ENCODE measurements at regions not wholly inside any gene's neighbourhood (a gene's known extent, or its start where the extent isn't known, plus 50 kb on each side); places are given as distances from the start of the nearest gene placed in this dataset.
A peak's percentile ranks its signal among the peaks of the same experiment; 100 is the strongest.

GRCh38 chr2:11019614-11020013 lies 107.9 kb downstream of the KCNF1 start:
- no peak for DNase-seq
- no peaks in the 10 kb centered on the region for H3K36me3 Mint-ChIP-seq (ENCODE audit: low read depth)
- peaks cover 45% of the 10 kb centered on the region for H3K4me1 Mint-ChIP-seq
- H3K9me3 Mint-ChIP-seq, result no peaks in the 10 kb centered on the region
- peaks cover 24% of the 10 kb centered on the region for H3K27me3 Mint-ChIP-seq (ENCODE audit: low read depth, poor library complexity)
- H3K4me3 Mint-ChIP-seq, result no peak overlapping the region
- H3K27ac Mint-ChIP-seq, result no peak overlapping the region
- TF ChIP-seq CTCF (IDR thresholded peaks at IDR 0.05), result no peak

DNA sequence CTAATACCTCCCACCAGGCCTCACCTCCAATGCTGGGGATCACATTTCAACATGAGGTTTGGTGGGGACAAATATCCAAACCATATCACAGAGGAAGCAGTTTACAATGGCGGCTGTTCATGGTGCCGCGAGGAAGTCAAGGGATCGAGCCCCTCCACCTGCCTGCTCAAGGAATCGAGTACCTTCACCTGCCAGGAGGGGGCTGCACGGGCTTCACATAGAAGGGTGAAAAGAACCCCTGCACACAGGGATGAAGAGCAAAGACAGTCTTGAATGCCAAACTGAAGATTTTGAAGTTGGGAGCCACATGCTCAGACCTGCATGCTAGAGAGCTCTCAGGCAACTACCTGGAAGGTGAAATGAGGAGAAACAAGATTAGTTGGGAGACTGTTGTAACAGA lies 110.3 kb downstream of the KCNF1 start:
- no peak for DNase-seq
- Mint-ChIP-seq H3K36me3 (ENCODE audit: low read depth) (no peaks in the 10 kb centered on the region), H3K4me1 (peaks cover 69% of the 10 kb centered on the region)

GRCh38 chr2:11022591-11023273 lies 111.0 kb downstream of the KCNF1 start:
- peaks cover 10% of the 10 kb centered on the region for H3K27me3 Mint-ChIP-seq (ENCODE audit: low read depth, poor library complexity)
- no peak overlapping the region for H3K4me3 Mint-ChIP-seq
- H3K27ac Mint-ChIP-seq, result no peak overlapping the region
- no peaks in the 10 kb centered on the region for H3K36me3 Mint-ChIP-seq (ENCODE audit: low read depth)
- no peaks in the 10 kb centered on the region for H3K9me3 Mint-ChIP-seq
- no peak for TF ChIP-seq CTCF (IDR thresholded peaks at IDR 0.05)
- no peak for DNase-seq
- H3K4me1 Mint-ChIP-seq, result peaks cover 69% of the 10 kb centered on the region

More for the DNA sequence above, 110.3 kb downstream of the KCNF1 start:
- no peaks in the 10 kb centered on the region for H3K9me3 Mint-ChIP-seq
- H3K4me3 Mint-ChIP-seq, result no peak overlapping the region
- TF ChIP-seq CTCF (IDR thresholded peaks at IDR 0.05), result no peak
- peaks cover 14% of the 10 kb centered on the region for H3K27me3 Mint-ChIP-seq (ENCODE audit: low read depth, poor library complexity)
- no peak overlapping the region for H3K27ac Mint-ChIP-seq

DNA sequence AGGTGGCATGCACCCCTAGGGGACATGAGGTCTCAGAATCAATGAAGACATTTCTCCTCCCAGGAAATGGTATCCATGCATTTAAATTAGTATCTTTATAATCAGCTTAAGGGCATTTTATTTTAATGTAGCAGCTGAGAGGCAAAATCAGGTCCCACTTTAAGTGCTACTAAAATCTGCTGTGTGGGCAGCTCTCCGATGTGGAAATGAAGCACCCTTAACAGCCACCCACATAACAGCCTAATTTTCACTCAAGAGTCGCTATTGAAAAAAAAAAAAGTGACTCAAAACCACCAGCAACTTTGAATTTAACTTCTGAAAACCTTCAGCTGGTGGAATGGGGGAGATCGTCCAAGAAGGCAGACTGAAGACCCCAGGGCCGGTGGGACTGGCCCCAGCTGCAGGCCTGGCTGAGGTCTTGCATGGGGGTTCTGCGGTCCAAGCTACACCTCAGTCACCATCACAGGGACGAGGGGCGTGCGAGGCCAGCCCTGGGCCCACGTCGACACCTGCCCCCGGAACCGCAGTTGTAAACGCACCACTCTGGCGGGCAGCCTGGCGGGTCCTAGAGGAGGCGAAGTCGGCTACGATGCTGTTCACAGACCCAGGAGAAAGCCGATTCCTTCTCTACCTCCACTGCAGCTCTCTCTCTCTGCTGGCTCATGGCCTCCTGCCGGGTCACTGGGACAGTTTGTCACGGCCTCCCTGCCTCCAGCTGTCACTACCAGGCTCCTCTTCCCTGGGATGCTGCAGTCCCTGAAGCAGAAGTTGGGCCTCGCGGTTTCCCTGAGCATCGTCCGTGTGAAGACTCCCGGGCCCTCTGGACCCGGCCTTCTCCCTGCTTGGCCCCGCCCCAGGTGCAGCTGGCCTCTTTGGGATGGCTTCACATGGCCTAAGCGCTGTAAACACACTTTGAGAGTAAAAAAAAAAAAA lies 111.9 kb downstream of the KCNF1 start:
- Mint-ChIP-seq H3K9me3 (no peaks in the 10 kb centered on the region), H3K27ac (no peak overlapping the region), H3K36me3 (ENCODE audit: low read depth) (no peaks in the 10 kb centered on the region), H3K4me1 (peaks cover 69% of the 10 kb centered on the region), H3K27me3 (ENCODE audit: low read depth, poor library complexity) (peaks cover 2% of the 10 kb centered on the region), H3K4me3 (no peak overlapping the region)
- TF ChIP-seq CTCF (IDR thresholded peaks at IDR 0.05), result no peak
- no peak for DNase-seq

DNA sequence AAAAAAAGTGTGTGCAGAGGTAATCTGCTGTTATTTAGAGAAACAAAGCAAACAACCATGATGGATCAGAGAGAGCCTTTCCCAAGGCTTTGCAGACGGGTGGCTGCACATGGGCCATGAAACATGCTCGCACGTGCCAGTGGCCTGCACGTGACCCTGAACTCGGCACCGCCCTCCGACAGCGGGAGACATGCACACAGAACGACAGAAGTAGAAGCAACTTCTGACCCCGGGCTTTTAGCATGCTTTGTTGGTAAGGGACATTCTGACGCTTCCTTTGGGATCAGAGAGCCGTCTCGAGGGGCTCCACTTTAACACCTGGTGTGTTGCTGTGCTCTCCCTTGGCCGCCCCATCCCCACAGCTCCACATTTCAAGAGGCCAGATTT lies 112.5 kb downstream of the KCNF1 start:
- H3K4me1 Mint-ChIP-seq, result peaks cover 64% of the 10 kb centered on the region
- no peak overlapping the region for H3K4me3 Mint-ChIP-seq
- TF ChIP-seq CTCF (IDR thresholded peaks at IDR 0.05), result no peak
- H3K27ac Mint-ChIP-seq, result peak overlapping the region; percentile 63
- H3K9me3 Mint-ChIP-seq, result no peaks in the 10 kb centered on the region
- peaks cover 3% of the 10 kb centered on the region for H3K27me3 Mint-ChIP-seq (ENCODE audit: low read depth, poor library complexity)
- no peaks in the 10 kb centered on the region for H3K36me3 Mint-ChIP-seq (ENCODE audit: low read depth)
- DNase-seq, result no peak
